Breast epithelium (tissue), 3 donors: ENCODE measurements at regions not wholly inside any gene's neighbourhood (a gene's known extent, or its start where the extent isn't known, plus 50 kb on each side); places are given as distances from the start of the nearest gene placed in this dataset.

ENCODE experiments used
- POLR2AphosphoS5 ChIP-seq, 3 donors: sonication (generic); formaldehyde crosslinking; IDR thresholded peaks; one replicate each; pipeline ENCODE4 v1.6.1; 2017; ENCODE audit warnings: antibody characterized with exemption in 3 of 3
- TF ChIP-seq, protein P1 (sequence below), 3 donors: fragments of 450-650 bp; IDR thresholded peaks; one replicate each; pipeline ENCODE4 v1.5.1; 2016 to 2017; ENCODE audit warnings: antibody characterized with exemption in 3 of 3, mild to moderate bottlenecking in 3 of 3, moderate library complexity in 3 of 3

DNA sequence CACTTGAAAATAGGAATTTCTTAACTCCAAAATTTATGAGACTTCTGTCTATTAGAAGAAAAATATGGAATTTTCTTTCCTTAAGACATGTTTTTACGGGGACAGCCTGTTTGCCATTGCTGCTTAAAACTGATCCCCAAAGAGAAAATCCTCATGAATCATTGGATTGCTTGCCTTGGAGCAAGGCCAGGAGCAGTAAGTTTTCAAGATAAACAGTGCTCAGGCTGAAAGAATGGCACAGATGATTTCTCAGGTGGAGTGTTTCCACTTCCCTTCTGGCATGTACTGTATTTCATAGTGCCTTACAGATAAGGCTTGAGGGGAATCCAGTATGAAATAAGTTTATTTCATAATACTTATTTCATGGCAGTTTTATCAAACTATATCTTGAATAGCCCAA lies 74.3 kb upstream of the MMADHC start:
- TF ChIP-seq, protein P1, sequence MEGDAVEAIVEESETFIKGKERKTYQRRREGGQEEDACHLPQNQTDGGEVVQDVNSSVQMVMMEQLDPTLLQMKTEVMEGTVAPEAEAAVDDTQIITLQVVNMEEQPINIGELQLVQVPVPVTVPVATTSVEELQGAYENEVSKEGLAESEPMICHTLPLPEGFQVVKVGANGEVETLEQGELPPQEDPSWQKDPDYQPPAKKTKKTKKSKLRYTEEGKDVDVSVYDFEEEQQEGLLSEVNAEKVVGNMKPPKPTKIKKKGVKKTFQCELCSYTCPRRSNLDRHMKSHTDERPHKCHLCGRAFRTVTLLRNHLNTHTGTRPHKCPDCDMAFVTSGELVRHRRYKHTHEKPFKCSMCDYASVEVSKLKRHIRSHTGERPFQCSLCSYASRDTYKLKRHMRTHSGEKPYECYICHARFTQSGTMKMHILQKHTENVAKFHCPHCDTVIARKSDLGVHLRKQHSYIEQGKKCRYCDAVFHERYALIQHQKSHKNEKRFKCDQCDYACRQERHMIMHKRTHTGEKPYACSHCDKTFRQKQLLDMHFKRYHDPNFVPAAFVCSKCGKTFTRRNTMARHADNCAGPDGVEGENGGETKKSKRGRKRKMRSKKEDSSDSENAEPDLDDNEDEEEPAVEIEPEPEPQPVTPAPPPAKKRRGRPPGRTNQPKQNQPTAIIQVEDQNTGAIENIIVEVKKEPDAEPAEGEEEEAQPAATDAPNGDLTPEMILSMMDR (IDR thresholded peaks at IDR 0.05) = no peak
- no peak for TF ChIP-seq POLR2AphosphoS5 (IDR thresholded peaks at IDR 0.05)
